ENCODE measurements at regions not wholly inside any gene's neighbourhood (a gene's known extent, or its start where the extent isn't known, plus 50 kb on each side); places are given as distances from the start of the nearest gene placed in this dataset.

GRCh38 chr20:22863826-22864225 is 171.3 kb upstream of the SSTR4 start:
- no peak for DNase-seq (ENCODE audit: low spot score)
- Histone ChIP-seq H3K27me3 (ENCODE audit: control insufficient read depth in 4 of 4, insufficient read depth in 4 of 4, low read length in 3 of 4) (peaks cover 0 to 3% (median 1%) of the 10 kb centered on the region in 4 donors), H3K9me3 (ENCODE audit: control insufficient read depth in 4 of 4, low read length in 3 of 4) (no peaks in the 10 kb centered on the region), H3K27ac (ENCODE audit: low read depth in 1 of 2, low read length in 2 of 2) (no peak overlapping the region), H3K4me1 (ENCODE audit: control insufficient read depth in 4 of 4, insufficient read depth in 4 of 4, low read length in 3 of 4) (no peaks in the 10 kb centered on the region), H3K36me3 (ENCODE audit: control insufficient read depth in 4 of 4, insufficient read depth in 3 of 4, low read depth in 1 of 4, low read length in 3 of 4) (no peaks in the 10 kb centered on the region), H3K9ac (ENCODE audit: low read depth in 1 of 2, low read length in 2 of 2) (no peak overlapping the region), H3K4me3 (ENCODE audit: low read depth in 1 of 3, low read length in 3 of 3) (no peak overlapping the region)
- TF ChIP-seq ATF3 (IDR thresholded peaks at IDR 0.05) (no peak), RXRA (IDR thresholded peaks at IDR 0.05) (no peak), HNF4A (conservative IDR thresholded peaks at IDR 0.05) (no peak), SP1 (IDR thresholded peaks at IDR 0.05) (no peak), JUND (IDR thresholded peaks at IDR 0.05) (no peak), FOXA1 (IDR thresholded peaks at IDR 0.05) (no peak), CTCF (IDR thresholded peaks at IDR 0.05; ENCODE audit: low read depth, low read length, missing input control) (no peak), REST (IDR thresholded peaks at IDR 0.05) (no peak), HNF4G (IDR thresholded peaks at IDR 0.05) (no peak), RAD21 (IDR thresholded peaks at IDR 0.05) (no peak), FOXA2 (IDR thresholded peaks at IDR 0.05) (no peak), NR2F2 (IDR thresholded peaks at IDR 0.05) (no peak), ZBTB33 (IDR thresholded peaks at IDR 0.05) (no peak), EGR1 (IDR thresholded peaks at IDR 0.05; ENCODE audit: low read depth in 2 of 2) (no peak), MAX (IDR thresholded peaks at IDR 0.05) (no peak), GABPA (IDR thresholded peaks at IDR 0.05 in 1 of 2, conservative IDR thresholded peaks at IDR 0.05 in 1 of 2) (no peak), YY1 (IDR thresholded peaks at IDR 0.05) (no peak), TAF1 (conservative IDR thresholded peaks at IDR 0.05) (no peak)
- 53% methylated on average over 4 of the region's 4 CpGs for WGBS
